ENCODE measurements at regions not wholly inside any gene's neighbourhood (a gene's known extent, or its start where the extent isn't known, plus 50 kb on each side); places are given as distances from the start of the nearest gene placed in this dataset.

GRCh38 chr3:28716939-28717338 lies 368.3 kb upstream of the AZI2 start (continued):
- TF ChIP-seq SIX5 (IDR thresholded peaks at IDR 0.05; ENCODE audit: low read depth, low read length, severe bottlenecking) (no peak), NFIC (IDR thresholded peaks at IDR 0.05; ENCODE audit: low read depth, low read length) (no peak), SPI1 (IDR thresholded peaks at IDR 0.05; ENCODE audit: borderline replicate concordance, insufficient read depth, low read depth, low read length) (no peak), MEF2B (IDR thresholded peaks at IDR 0.05; ENCODE audit: partially characterized antibody, poor library complexity, severe bottlenecking) (no peak)

- no peak for DNase-seq (ENCODE audit: low read depth, low spot score)
- no peak for FAIRE-seq
- no TSS peak for BruUV-seq (replicated peaks)
- ATAC-seq = no peak
- H3K79me2 ChIP-seq (ENCODE audit: control insufficient read depth, insufficient read depth, low read length) = no peaks in the 10 kb centered on the region
- H3K9me3 ChIP-seq (replicated peaks; ENCODE audit: control insufficient read depth, insufficient read depth, low read length) = no peaks in the 10 kb centered on the region
- ChIA-PET SMC1A (ENCODE audit: uncharacterized antibody, unreplicated experiment) (no interaction called here), RAD21 (ENCODE audit: unreplicated experiment) (no interaction called here), POLR2A (no interaction called here), CTCF (interaction anchor here (0.7 to 1.2 kb wide), 2 partner anchors 53 to 54 kb away, joined by 3 to 4 read pairs; no protein-coding TSS in a partner anchor)
- H3K9ac ChIP-seq (ENCODE audit: control insufficient read depth, insufficient read depth, low read length) = no peak overlapping the region
- H2AFZ ChIP-seq (ENCODE audit: control insufficient read depth, low read depth, low read length) = no peak overlapping the region
- no peak overlapping the region for H3K4me2 ChIP-seq (ENCODE audit: control insufficient read depth, insufficient read depth)
- no peak overlapping the region for H3K27ac ChIP-seq (ENCODE audit: control insufficient read depth, insufficient read depth)
- 0% methylated on average over 4 of the region's 4 CpGs for WGBS (ENCODE audit: insufficient coverage, insufficient replicate concordance, low lambda C conversion rate, missing lambda C conversion rate)
- no peak overlapping the region for H3K4me3 ChIP-seq
- in situ Hi-C loops (cut with MboI) (no loop called here), intact Hi-C loops (cut with micrococcal nuclease; ENCODE audit: unreplicated experiment) (no loop called here)
- H3K27me3 ChIP-seq (replicated peaks in 1 of 2; ENCODE audit: control insufficient read depth in 2 of 2, insufficient read depth in 2 of 2, low read length in 1 of 2) = no peaks in the 10 kb centered on the region
- no peaks in the 10 kb centered on the region for H3K4me1 ChIP-seq (ENCODE audit: control insufficient read depth, insufficient read depth, low read length)
- H4K20me1 ChIP-seq (ENCODE audit: control insufficient read depth, insufficient read depth) = no peaks in the 10 kb centered on the region
- H3K36me3 ChIP-seq (ENCODE audit: control insufficient read depth in 2 of 2, insufficient read depth in 2 of 2, low read length in 1 of 2) = no peaks in the 10 kb centered on the region
- TF ChIP-seq PRDM15 (CRISPR knock-in tag; IDR thresholded peaks at IDR 0.05) (no peak), POLR2AphosphoS2 (IDR thresholded peaks at IDR 0.05; ENCODE audit: low read depth, low read length) (no peak), CBX3 (IDR thresholded peaks at IDR 0.05; ENCODE audit: borderline replicate concordance, low read depth) (no peak), RELA (IDR thresholded peaks at IDR 0.05; ENCODE audit: borderline replicate concordance, partially characterized antibody) (no peak), EED (IDR thresholded peaks at IDR 0.05; ENCODE audit: low read depth) (no peak), MLLT1 (IDR thresholded peaks at IDR 0.05) (no peak), SMARCA5 (IDR thresholded peaks at IDR 0.05) (no peak), SUPT20H (IDR thresholded peaks at IDR 0.05; ENCODE audit: borderline replicate concordance, control insufficient read depth, low read depth, low read length) (no peak), NRF1 (conservative IDR thresholded peaks at IDR 0.05; ENCODE audit: low read depth, low read length) (no peak)
- TF ChIP-seq, protein P1, sequence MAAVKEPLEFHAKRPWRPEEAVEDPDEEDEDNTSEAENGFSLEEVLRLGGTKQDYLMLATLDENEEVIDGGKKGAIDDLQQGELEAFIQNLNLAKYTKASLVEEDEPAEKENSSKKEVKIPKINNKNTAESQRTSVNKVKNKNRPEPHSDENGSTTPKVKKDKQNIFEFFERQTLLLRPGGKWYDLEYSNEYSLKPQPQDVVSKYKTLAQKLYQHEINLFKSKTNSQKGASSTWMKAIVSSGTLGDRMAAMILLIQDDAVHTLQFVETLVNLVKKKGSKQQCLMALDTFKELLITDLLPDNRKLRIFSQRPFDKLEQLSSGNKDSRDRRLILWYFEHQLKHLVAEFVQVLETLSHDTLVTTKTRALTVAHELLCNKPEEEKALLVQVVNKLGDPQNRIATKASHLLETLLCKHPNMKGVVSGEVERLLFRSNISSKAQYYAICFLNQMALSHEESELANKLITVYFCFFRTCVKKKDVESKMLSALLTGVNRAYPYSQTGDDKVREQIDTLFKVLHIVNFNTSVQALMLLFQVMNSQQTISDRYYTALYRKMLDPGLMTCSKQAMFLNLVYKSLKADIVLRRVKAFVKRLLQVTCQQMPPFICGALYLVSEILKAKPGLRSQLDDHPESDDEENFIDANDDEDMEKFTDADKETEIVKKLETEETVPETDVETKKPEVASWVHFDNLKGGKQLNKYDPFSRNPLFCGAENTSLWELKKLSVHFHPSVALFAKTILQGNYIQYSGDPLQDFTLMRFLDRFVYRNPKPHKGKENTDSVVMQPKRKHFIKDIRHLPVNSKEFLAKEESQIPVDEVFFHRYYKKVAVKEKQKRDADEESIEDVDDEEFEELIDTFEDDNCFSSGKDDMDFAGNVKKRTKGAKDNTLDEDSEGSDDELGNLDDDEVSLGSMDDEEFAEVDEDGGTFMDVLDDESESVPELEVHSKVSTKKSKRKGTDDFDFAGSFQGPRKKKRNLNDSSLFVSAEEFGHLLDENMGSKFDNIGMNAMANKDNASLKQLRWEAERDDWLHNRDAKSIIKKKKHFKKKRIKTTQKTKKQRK (IDR thresholded peaks at IDR 0.05; ENCODE audit: low read depth, low read length) = no peak
Measured at GRCh38 chr3:28718074-28718849, 369.6 kb upstream of the AZI2 start.

Data from GM12878 (cell line).